ENCODE measurements at regions not wholly inside any gene's neighbourhood (a gene's known extent, or its start where the extent isn't known, plus 50 kb on each side); places are given as distances from the start of the nearest gene placed in this dataset.
"Not testable (repeated sequence)": the region's sequence is repeated elsewhere in the genome, so short reads cannot be mapped to it uniquely, and the experiment has no call there.

GRCh38 chr15:39414201-39414600 lies 166.7 kb upstream of the THBS1 start:
- Histone ChIP-seq H3K4me3 (no peak overlapping the region), H3K9me3 (no peaks in the 10 kb centered on the region), H3K27me3 (no peaks in the 10 kb centered on the region), H3K27ac (no peak overlapping the region), H3K4me1 (no peaks in the 10 kb centered on the region), H3K36me3 (no peaks in the 10 kb centered on the region)
- DNase-seq: no peak
- no peak for TF ChIP-seq CTCF (IDR thresholded peaks at IDR 0.05)
- ATAC-seq: no peak
- intact Hi-C loops (cut with DNase I): no loop called here

GRCh38 chr15:39415634-39416033 lies 165.2 kb upstream of the THBS1 start:
- DNase-seq (no peak), ATAC-seq (peak; percentile 10)
- H3K27me3 ChIP-seq: no peaks in the 10 kb centered on the region
- H3K27ac ChIP-seq: no peak overlapping the region
- intact Hi-C loops (cut with DNase I): no loop called here
- H3K9me3 ChIP-seq: no peaks in the 10 kb centered on the region
- no peaks in the 10 kb centered on the region for H3K36me3 ChIP-seq
- no peaks in the 10 kb centered on the region for H3K4me1 ChIP-seq
- no peak for TF ChIP-seq CTCF (IDR thresholded peaks at IDR 0.05)
- no peak overlapping the region for H3K4me3 ChIP-seq

- Histone ChIP-seq H3K27ac (no peak overlapping the region), H3K27me3 (no peaks in the 10 kb centered on the region), H3K9me3 (no peaks in the 10 kb centered on the region), H3K4me1 (no peaks in the 10 kb centered on the region), H3K4me3 (no peak overlapping the region), H3K36me3 (no peaks in the 10 kb centered on the region)
- ATAC-seq: no peak
- DNase-seq: no peak
- intact Hi-C loops (cut with DNase I): no loop called here
- TF ChIP-seq CTCF (IDR thresholded peaks at IDR 0.05): no peak
Measured at GRCh38 chr15:39416258-39416657, 164.6 kb upstream of the THBS1 start.

GRCh38 chr15:39417366-39418134 lies 163.3 kb upstream of the THBS1 start:
- Histone ChIP-seq H3K4me3 (no peak overlapping the region), H3K9me3 (no peaks in the 10 kb centered on the region), H3K27ac (no peak overlapping the region), H3K36me3 (no peaks in the 10 kb centered on the region), H3K4me1 (no peaks in the 10 kb centered on the region), H3K27me3 (no peaks in the 10 kb centered on the region)
- intact Hi-C loops (cut with DNase I): no loop called here
- DNase-seq: no peak
- no peak for ATAC-seq
- no peak for TF ChIP-seq CTCF (IDR thresholded peaks at IDR 0.05)

- DNase-seq (no peak), ATAC-seq (no peak)
- H3K4me1 ChIP-seq: no peaks in the 10 kb centered on the region
- H3K27ac ChIP-seq: no peak overlapping the region
- no peak overlapping the region for H3K4me3 ChIP-seq
- H3K36me3 ChIP-seq: no peaks in the 10 kb centered on the region
- no peaks in the 10 kb centered on the region for H3K9me3 ChIP-seq
- no peak for TF ChIP-seq CTCF (IDR thresholded peaks at IDR 0.05)
- intact Hi-C loops (cut with DNase I): no loop called here
- H3K27me3 ChIP-seq: no peaks in the 10 kb centered on the region
Measured at GRCh38 chr15:39419651-39420050, 161.2 kb upstream of the THBS1 start.

GRCh38 chr15:39420123-39420852 lies 160.6 kb upstream of the THBS1 start:
- H3K4me1 ChIP-seq; H3K36me3 ChIP-seq; H3K9me3 ChIP-seq; ATAC-seq; H3K27me3 ChIP-seq; intact Hi-C loops (cut with DNase I); DNase-seq; H3K27ac ChIP-seq; H3K4me3 ChIP-seq: not testable (repeated sequence)

GRCh38 chr15:39420853-39421192 lies 160.1 kb upstream of the THBS1 start:
- ATAC-seq; H3K27ac ChIP-seq; intact Hi-C loops (cut with DNase I); H3K9me3 ChIP-seq; H3K4me1 ChIP-seq; H3K4me3 ChIP-seq; DNase-seq; H3K36me3 ChIP-seq; H3K27me3 ChIP-seq: not testable (repeated sequence)
